ENCODE measurements at regions not wholly inside any gene's neighbourhood (a gene's known extent, or its start where the extent isn't known, plus 50 kb on each side); places are given as distances from the start of the nearest gene placed in this dataset.
A peak's percentile ranks its signal among the peaks of the same experiment; 100 is the strongest.

DNA sequence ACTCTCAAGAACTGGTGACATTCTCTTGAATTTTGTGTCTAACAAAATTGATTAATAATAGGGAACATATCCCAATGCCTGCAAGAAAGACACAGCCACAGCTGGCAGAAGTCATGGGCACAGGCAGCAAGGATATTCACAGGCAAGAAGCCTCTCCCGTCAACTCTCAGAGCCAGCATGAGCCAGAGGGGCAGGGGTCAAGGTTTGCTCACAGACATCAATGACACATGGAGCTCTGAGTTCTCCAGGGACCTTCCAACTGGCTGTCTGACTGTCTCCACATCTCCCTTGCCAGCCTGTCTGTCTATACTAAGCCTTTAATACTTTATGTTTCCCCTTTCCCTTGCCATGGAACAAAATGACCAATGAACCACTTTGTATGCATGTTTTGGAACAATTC lies 101.5 kb upstream of the RAB4A start (continued):
- TF ChIP-seq, protein P1, sequence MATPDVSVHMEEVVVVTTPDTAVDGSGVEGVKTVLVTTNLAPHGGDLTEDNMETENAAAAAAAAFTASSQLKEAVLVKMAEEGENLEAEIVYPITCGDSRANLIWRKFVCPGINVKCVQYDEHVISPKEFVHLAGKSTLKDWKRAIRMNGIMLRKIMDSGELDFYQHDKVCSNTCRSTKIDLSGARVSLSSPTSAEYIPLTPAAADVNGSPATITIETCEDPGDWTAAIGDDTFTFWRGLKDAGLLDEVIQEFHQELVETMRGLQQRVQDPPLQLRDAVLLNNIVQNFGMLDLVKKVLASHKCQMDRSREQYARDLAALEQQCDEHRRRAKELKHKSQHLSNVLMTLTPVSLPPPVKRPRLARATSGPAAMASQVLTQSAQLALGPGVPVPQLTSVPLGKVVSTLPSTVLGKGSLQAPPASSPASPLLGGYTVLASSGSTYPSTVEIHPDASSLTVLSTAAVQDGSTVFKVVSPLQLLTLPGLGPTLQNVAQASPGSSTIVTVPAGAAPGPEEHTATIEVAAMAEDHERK (CRISPR knock-in tag; IDR thresholded peaks at IDR 0.05; ENCODE audit: low read depth), result no peak
- TF ChIP-seq, protein P2, sequence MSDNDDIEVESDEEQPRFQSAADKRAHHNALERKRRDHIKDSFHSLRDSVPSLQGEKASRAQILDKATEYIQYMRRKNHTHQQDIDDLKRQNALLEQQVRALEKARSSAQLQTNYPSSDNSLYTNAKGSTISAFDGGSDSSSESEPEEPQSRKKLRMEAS (IDR thresholded peaks at IDR 0.05), result peak; percentile 81
- TF ChIP-seq SKI (IDR thresholded peaks at IDR 0.05; ENCODE audit: partially characterized antibody) (peak; percentile 56), ZNF879 (CRISPR knock-in tag; IDR thresholded peaks at IDR 0.05) (no peak), ELF4 (CRISPR knock-in tag; IDR thresholded peaks at IDR 0.05; ENCODE audit: borderline replicate concordance) (no peak), ESRRA (CRISPR knock-in tag; IDR thresholded peaks at IDR 0.05; ENCODE audit: low read depth) (peak; percentile 65; the same call in 1 of the 2 replicates), FOXO1 (CRISPR knock-in tag; IDR thresholded peaks at IDR 0.05) (no peak), TAF1 (CRISPR knock-in tag; IDR thresholded peaks at IDR 0.05) (no peak), ATF1 (CRISPR knock-in tag; IDR thresholded peaks at IDR 0.05) (no peak), XRCC5 (optimal IDR thresholded peaks at IDR 0.05; ENCODE audit: low read length) (no peak), ZEB1 (IDR thresholded peaks at IDR 0.05; ENCODE audit: insufficient replicate concordance, low read depth) (no peak), POGZ (CRISPR knock-in tag; IDR thresholded peaks at IDR 0.05) (no peak), MAFG (CRISPR knock-in tag; IDR thresholded peaks at IDR 0.05) (no peak), SALL1 (CRISPR knock-in tag; IDR thresholded peaks at IDR 0.05) (peak; percentile 64), ZNF121 (CRISPR knock-in tag; IDR thresholded peaks at IDR 0.05) (no peak), ZFP62 (CRISPR knock-in tag; IDR thresholded peaks at IDR 0.05) (no peak)
- TF ChIP-seq, protein P3, sequence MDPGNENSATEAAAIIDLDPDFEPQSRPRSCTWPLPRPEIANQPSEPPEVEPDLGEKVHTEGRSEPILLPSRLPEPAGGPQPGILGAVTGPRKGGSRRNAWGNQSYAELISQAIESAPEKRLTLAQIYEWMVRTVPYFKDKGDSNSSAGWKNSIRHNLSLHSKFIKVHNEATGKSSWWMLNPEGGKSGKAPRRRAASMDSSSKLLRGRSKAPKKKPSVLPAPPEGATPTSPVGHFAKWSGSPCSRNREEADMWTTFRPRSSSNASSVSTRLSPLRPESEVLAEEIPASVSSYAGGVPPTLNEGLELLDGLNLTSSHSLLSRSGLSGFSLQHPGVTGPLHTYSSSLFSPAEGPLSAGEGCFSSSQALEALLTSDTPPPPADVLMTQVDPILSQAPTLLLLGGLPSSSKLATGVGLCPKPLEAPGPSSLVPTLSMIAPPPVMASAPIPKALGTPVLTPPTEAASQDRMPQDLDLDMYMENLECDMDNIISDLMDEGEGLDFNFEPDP (CRISPR knock-in tag; conservative IDR thresholded peaks at IDR 0.05), result no peak
- TF ChIP-seq, protein P4, sequence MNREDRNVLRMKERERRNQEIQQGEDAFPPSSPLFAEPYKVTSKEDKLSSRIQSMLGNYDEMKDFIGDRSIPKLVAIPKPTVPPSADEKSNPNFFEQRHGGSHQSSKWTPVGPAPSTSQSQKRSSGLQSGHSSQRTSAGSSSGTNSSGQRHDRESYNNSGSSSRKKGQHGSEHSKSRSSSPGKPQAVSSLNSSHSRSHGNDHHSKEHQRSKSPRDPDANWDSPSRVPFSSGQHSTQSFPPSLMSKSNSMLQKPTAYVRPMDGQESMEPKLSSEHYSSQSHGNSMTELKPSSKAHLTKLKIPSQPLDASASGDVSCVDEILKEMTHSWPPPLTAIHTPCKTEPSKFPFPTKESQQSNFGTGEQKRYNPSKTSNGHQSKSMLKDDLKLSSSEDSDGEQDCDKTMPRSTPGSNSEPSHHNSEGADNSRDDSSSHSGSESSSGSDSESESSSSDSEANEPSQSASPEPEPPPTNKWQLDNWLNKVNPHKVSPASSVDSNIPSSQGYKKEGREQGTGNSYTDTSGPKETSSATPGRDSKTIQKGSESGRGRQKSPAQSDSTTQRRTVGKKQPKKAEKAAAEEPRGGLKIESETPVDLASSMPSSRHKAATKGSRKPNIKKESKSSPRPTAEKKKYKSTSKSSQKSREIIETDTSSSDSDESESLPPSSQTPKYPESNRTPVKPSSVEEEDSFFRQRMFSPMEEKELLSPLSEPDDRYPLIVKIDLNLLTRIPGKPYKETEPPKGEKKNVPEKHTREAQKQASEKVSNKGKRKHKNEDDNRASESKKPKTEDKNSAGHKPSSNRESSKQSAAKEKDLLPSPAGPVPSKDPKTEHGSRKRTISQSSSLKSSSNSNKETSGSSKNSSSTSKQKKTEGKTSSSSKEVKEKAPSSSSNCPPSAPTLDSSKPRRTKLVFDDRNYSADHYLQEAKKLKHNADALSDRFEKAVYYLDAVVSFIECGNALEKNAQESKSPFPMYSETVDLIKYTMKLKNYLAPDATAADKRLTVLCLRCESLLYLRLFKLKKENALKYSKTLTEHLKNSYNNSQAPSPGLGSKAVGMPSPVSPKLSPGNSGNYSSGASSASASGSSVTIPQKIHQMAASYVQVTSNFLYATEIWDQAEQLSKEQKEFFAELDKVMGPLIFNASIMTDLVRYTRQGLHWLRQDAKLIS (CRISPR knock-in tag; IDR thresholded peaks at IDR 0.05), result no peak
- TF ChIP-seq, protein P5, sequence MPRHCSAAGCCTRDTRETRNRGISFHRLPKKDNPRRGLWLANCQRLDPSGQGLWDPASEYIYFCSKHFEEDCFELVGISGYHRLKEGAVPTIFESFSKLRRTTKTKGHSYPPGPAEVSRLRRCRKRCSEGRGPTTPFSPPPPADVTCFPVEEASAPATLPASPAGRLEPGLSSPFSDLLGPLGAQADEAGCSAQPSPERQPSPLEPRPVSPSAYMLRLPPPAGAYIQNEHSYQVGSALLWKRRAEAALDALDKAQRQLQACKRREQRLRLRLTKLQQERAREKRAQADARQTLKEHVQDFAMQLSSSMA (CRISPR knock-in tag; IDR thresholded peaks at IDR 0.05), result no peak
- TF ChIP-seq, protein P6, sequence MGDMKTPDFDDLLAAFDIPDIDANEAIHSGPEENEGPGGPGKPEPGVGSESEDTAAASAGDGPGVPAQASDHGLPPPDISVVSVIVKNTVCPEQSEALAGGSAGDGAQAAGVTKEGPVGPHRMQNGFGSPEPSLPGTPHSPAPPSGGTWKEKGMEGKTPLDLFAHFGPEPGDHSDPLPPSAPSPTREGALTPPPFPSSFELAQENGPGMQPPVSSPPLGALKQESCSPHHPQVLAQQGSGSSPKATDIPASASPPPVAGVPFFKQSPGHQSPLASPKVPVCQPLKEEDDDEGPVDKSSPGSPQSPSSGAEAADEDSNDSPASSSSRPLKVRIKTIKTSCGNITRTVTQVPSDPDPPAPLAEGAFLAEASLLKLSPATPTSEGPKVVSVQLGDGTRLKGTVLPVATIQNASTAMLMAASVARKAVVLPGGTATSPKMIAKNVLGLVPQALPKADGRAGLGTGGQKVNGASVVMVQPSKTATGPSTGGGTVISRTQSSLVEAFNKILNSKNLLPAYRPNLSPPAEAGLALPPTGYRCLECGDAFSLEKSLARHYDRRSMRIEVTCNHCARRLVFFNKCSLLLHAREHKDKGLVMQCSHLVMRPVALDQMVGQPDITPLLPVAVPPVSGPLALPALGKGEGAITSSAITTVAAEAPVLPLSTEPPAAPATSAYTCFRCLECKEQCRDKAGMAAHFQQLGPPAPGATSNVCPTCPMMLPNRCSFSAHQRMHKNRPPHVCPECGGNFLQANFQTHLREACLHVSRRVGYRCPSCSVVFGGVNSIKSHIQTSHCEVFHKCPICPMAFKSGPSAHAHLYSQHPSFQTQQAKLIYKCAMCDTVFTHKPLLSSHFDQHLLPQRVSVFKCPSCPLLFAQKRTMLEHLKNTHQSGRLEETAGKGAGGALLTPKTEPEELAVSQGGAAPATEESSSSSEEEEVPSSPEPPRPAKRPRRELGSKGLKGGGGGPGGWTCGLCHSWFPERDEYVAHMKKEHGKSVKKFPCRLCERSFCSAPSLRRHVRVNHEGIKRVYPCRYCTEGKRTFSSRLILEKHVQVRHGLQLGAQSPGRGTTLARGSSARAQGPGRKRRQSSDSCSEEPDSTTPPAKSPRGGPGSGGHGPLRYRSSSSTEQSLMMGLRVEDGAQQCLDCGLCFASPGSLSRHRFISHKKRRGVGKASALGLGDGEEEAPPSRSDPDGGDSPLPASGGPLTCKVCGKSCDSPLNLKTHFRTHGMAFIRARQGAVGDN (CRISPR knock-in tag; IDR thresholded peaks at IDR 0.05), result peak; percentile 35; the same call in 1 of the 2 replicates

Measured in HepG2 (cell line).